Mucosa of descending colon (tissue), 3 donors: ENCODE measurements at regions not wholly inside any gene's neighbourhood (a gene's known extent, or its start where the extent isn't known, plus 50 kb on each side); places are given as distances from the start of the nearest gene placed in this dataset.
A peak's percentile ranks its signal among the peaks of the same experiment; 100 is the strongest.

Experiments
- ATAC-seq: fragments of 200-7000 bp; cut with Tn5 transposase; one replicate; pipeline ENCODE4 v1.9.1; 2020; ENCODE audit warnings: mild to moderate bottlenecking, moderate library complexity
- DNase-seq, 3 donors: peaks; one replicate each; pipeline ENCODE4 v3.0.0-alpha.2; 2020
- H3K36me3 ChIP-seq: fragments of 200-600 bp; one replicate; pipeline ENCODE4 v1.8.0; 2021; ENCODE audit warnings: low read depth, mild to moderate bottlenecking
- H3K4me1 ChIP-seq: fragments of 200-600 bp; one replicate; pipeline ENCODE4 v1.8.0; 2021; ENCODE audit warnings: low read depth, mild to moderate bottlenecking
- H3K4me3 ChIP-seq: fragments of 200-600 bp; one replicate; pipeline ENCODE4 v1.8.0; 2021; ENCODE audit warnings: mild to moderate bottlenecking
- H3K9me3 ChIP-seq: fragments of 200-600 bp; one replicate; pipeline ENCODE4 v1.8.0; 2021; ENCODE audit warnings: mild to moderate bottlenecking
- intact Hi-C, 2 donors: fragments of 100-400 bp; cut with DNase I in 1 of 2; cut with micrococcal nuclease in 1 of 2; formaldehyde crosslinking; loops; one replicate each; pipeline versions ENCODE4 v1.11.0 to v1.11.1; 2022; cut with DNase I, micrococcal nuclease
- TF ChIP-seq, protein P1 (sequence below): fragments of 200-600 bp; IDR thresholded peaks from one replicate; pipeline ENCODE4 v1.8.0; 2022; ENCODE audit warnings: antibody characterized with exemption, mild to moderate bottlenecking
- donor health status: DM: no; HTN: no; CAD: no; lungs with moderate emphysema.
- donor health status: DM: no; HTN: no; CAD: no.
- donor health status: DM: no; HTN: yes; CAD: no.

DNA sequence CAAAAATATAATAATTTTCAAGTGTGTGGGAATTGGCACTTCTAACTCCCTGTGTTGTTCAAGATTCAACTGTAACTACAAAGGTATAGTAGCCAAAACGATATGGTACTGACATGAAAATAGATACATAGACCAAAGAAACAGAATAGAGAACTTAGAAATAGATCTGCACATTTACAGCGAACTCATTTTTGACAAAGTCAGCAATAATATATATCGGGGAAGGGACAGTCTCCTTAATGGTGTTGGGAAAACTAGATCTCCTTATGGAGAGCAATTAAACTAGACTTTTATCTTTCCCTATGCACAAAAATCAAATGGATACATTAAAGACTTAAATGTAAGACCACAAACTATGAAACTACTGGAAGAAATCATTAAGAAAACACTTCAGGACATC is 1530.6 kb upstream of the SLC39A10 start:
- H3K4me1 ChIP-seq: no peaks in the 10 kb centered on the region

DNA sequence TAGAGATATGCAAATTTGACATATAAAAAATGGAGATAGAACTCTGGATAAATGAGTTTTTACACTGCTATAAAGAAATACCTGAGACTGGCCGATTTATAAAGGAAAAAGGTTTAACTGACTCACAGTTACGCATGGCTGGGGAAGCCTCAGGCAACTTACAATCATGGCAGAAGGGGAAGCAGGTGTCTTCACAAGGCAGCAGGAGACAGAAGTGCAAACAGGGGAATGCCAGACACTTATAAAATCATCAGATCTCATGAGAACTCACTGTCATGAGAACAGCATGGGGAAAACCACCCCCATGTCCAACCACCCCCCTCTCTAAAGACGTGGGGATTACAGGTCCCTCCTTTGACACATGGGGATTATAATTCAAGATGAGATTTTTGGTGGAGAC is 1540.2 kb upstream of the SLC39A10 start:
- Histone ChIP-seq H3K36me3 (no peaks in the 10 kb centered on the region), H3K4me1 (no peaks in the 10 kb centered on the region), H3K4me3 (no peak overlapping the region), H3K9me3 (no peaks in the 10 kb centered on the region)
- TF ChIP-seq, protein P1, sequence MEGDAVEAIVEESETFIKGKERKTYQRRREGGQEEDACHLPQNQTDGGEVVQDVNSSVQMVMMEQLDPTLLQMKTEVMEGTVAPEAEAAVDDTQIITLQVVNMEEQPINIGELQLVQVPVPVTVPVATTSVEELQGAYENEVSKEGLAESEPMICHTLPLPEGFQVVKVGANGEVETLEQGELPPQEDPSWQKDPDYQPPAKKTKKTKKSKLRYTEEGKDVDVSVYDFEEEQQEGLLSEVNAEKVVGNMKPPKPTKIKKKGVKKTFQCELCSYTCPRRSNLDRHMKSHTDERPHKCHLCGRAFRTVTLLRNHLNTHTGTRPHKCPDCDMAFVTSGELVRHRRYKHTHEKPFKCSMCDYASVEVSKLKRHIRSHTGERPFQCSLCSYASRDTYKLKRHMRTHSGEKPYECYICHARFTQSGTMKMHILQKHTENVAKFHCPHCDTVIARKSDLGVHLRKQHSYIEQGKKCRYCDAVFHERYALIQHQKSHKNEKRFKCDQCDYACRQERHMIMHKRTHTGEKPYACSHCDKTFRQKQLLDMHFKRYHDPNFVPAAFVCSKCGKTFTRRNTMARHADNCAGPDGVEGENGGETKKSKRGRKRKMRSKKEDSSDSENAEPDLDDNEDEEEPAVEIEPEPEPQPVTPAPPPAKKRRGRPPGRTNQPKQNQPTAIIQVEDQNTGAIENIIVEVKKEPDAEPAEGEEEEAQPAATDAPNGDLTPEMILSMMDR: no peak
- intact Hi-C loops: no loop called here
- DNase-seq (no peak), ATAC-seq (no peak)

More for the DNA sequence above, 1530.6 kb upstream of the SLC39A10 start:
- TF ChIP-seq, protein P1: no peak
- intact Hi-C loops: no loop called here
- Histone ChIP-seq H3K9me3 (no peaks in the 10 kb centered on the region), H3K4me3 (no peak overlapping the region), H3K36me3 (no peaks in the 10 kb centered on the region)
- no peak for ATAC-seq
- DNase-seq: no peak

DNA sequence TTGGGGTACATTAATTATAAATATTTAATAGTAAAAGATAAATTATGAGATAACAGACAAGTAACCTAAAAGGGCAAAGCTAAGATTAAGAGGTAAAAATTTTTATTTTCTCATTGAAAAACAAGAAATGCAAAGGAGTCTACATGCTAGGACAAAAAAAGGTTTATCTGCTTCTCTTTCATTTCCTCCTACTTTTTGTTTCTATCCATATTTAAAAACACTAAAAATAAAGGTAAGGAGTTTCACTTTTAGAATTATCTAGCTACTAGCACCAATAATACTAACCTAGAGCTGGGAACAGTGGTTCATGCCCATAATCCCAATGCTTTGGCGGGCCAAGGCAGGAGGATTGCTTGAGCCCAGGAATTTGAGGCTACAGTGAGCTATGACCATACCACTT is 1551.7 kb upstream of the SLC39A10 start:
- no peak for DNase-seq
- H3K36me3 ChIP-seq: no peaks in the 10 kb centered on the region
- TF ChIP-seq, protein P1: no peak
- no peaks in the 10 kb centered on the region for H3K4me1 ChIP-seq
- no peaks in the 10 kb centered on the region for H3K9me3 ChIP-seq
- no peak for ATAC-seq
- H3K4me3 ChIP-seq: no peak overlapping the region
- intact Hi-C loops: no loop called here

DNA sequence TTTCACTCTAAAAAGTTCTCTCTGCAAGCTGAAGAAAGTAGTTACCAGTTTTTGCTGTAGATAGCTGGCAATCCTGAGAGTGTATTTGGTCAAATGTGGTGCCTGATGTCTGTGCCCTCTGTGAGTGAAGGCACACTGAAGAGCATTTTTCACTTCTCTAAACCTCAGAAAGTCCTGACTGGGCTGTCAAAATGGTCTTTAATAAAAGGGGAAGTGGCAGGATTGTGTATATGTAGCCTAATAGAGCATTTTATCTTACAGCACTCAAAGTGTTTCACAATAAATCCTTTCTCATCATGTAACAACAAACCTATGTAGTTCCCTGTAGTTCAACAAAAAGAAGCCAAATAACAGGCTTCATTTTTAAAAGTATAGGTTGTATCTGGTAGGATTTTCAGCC is 1552.3 kb upstream of the SLC39A10 start:
- Histone ChIP-seq H3K36me3 (no peaks in the 10 kb centered on the region), H3K9me3 (no peaks in the 10 kb centered on the region), H3K4me1 (no peaks in the 10 kb centered on the region), H3K4me3 (no peak overlapping the region)
- intact Hi-C loops: no loop called here
- ATAC-seq: peak; percentile 44
- TF ChIP-seq, protein P1: no peak
- DNase-seq: no peak

DNA sequence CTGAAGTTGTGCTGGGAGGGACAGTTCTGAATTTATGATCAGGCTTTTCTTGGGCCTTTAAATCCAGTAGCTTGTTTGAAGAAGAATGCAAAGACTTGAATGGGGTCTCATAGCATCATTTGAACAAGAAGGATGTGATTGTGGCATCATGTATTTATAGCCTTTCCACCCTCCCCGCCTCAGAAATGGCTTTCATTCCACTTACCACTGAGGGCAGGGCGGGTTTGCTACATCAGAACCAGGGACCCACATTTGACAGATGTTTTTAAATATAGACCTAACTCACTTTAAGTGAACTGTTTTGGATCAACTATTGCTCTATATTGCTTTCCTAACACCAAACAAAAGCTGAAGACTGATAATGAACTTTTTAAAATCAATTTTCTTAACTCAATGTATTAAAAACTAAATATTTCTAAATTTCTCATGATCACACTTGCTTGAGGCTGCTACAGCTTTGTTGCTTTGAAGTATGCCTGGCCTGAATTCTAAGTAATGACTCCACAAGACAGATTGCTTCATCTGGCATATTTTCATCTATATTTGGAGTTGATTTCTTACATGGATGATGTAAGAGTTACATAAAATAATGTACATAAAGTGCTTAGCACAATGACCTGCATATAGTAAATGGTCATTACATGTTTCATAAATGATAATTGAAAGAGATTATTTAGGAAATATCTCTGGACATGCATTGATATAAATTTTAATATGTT is 1552.9 kb upstream of the SLC39A10 start:
- DNase-seq (no peak), ATAC-seq (no peak)
- Histone ChIP-seq H3K36me3 (no peaks in the 10 kb centered on the region), H3K9me3 (no peaks in the 10 kb centered on the region), H3K4me3 (no peak overlapping the region), H3K4me1 (no peaks in the 10 kb centered on the region)
- intact Hi-C loops: no loop called here
- TF ChIP-seq, protein P1: no peak

DNA sequence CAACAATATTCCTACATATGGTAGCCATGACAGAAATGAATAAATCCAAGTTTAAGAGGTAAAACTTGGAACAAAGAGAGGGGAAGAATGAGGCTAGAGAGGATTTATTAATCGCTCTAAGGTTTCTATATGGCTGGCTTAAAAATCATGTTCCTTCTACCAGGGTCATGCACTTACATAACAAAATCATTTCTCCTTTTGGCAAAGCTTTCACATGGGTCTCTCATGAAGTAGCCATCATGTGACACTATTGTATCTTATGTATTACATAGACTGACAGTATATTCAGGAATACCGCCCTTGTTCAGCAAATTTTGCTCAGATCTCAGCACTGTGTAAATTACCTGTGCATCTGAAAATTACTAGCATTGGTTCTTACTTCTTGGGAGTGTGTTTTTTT is 1554.5 kb upstream of the SLC39A10 start:
- ATAC-seq (no peak), DNase-seq (no peak)
- Histone ChIP-seq H3K4me3 (no peak overlapping the region), H3K9me3 (no peaks in the 10 kb centered on the region), H3K36me3 (no peaks in the 10 kb centered on the region), H3K4me1 (no peaks in the 10 kb centered on the region)
- TF ChIP-seq, protein P1: no peak
- intact Hi-C loops: no loop called here
